HG03139 (cell line): ENCODE measurements at regions not wholly inside any gene's neighbourhood (a gene's known extent, or its start where the extent isn't known, plus 50 kb on each side); places are given as distances from the start of the nearest gene placed in this dataset.

Experiments used
- ATAC-seq: cut with Tn5 transposase; IDR thresholded peaks from one replicate; pipeline ENCODE4 v1.9.1; 2021; ENCODE audit not compliant: unreplicated experiment

DNA sequence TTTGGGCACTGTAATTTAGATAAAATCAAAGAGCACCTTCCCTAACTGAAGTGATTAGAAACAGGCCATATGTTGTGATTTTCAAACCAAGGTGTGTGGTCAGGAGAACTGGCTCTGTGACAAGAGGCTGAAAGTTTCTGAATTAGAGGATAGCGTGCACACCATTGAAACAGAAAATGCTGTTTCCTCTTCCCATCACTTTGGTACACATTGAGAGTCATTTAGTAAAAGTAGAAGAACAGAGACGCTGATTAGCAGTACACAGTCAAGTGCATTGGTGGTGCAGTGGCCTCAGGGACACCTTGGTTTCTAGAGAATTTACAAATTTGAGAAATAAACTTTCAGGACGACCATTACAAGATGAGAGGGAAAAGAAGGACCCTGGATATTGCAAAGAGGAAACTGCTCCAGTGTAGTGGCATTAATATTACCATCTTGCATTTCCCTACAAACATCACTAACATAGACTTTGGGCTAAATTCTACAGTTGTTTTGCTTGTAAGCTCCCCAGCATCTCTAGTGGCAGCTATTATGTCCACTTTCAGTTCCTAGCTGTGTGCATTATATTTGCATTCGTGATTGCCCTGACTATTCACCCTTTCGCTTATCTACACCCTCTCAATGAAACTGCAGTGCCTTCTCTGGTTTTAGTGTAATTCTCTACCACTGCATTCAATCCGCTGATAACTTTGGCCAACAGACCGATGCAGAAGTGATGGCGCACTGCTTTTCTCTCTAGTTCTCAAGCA is 728.1 kb upstream of the GRM7 start:
- ATAC-seq, result no peak

DNA sequence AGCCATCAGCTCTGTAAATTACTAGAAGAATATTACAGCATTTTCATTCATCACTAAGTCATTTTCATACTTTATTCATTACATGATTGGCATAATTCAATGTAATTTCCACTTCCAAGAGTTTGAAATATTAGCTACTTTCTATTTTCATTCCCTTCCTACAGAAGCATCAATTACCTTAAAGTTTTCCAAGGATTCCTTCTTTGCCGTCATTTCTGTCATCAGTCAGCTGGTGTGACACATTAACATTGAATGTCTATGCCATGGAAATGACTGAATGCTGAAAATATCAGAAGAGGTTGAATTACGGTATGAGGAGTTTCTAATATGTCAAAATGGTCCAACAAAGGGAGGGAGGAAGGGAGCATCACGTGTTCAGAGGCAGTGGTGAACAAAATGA is 718.2 kb upstream of the GRM7 start:
- no peak for ATAC-seq

DNA sequence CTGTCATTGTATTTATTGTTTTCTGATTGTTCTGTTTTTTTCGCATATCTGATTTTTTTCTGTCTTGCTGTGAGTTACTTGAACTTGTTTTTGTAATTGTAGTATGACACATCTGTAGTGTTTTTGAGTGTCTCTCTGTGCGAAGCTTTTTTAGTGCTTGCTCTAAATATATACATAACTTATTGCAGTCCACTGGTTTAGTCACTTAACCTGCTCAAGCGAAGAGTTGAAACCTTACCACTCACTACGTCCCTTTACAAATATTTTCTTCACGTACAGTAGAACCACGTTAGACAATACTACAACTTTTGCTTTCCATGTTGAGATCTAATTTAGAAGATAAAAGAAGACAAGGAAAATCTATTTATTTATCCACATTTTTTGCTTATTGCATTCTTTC is 713.0 kb upstream of the GRM7 start:
- ATAC-seq, result no peak

DNA sequence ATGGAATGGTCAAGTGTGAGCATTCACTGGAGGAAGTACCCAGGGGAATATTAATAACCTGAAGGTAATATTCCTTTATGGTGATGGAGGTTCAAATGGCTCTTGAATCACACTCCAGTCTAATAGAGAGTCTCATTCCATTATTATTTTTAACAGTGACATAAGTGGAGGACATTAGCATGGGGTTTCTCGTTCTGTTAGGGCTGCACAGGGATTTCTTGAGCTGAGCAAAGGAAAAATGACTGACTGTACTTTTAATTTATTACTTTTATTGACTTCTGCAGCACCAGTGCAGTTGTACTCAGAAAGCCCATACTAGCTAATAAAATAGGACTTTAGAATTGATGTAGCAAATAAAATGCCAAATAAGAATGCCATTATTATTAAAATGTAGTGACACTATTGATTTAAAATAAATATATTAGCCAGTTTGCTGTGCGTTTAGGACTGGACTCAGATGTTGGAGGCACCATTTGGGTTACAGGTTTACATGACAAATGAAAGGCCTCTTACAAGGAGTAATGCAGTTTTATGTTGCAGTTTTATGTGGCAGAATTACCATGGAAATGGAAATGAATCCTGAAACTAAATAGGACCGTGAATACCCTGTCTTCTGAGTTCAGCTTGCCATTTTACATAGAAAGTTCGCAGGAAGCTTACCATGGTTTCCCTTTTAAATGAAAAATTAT is 705.1 kb upstream of the GRM7 start:
- ATAC-seq, result no peak

DNA sequence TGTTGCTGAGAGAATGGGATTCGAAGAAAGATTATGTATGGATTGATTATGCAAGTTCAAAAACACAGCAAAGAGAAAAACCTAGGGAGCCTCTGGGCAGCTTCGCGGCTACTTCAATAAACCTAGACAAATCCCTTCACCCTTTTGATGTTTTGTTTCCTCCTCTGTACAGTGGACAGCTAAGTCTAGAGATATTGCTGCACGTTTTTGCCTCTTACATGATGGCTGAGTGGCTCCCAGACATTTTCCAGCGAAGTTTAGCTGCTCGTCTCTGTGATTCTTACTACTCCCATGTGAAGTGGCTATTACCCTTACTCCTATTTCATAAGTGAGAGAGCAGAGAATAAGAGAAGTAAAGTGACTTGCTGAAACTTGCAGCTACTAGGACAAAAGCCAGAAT is 695.0 kb upstream of the GRM7 start:
- ATAC-seq, result no peak

DNA sequence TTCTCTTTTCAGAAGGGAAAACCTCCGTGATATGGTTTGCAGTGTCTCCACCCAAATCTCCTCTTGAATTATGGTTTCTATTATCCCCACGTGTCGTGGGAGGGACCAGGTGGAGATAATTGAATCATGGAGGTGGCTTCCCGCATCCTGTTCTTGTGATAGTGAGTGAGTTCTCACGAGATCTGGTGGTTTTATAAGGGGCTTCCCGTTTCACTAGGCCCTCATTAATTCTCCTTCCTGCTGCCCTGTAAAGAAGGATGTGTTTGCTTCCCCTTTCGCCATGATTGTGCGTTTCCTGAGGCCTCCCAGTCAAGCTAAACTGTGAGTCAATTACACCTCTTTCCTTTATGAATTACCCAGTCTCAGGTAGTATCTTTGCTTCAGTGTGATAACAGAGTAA is 692.7 kb upstream of the GRM7 start:
- no peak for ATAC-seq

DNA sequence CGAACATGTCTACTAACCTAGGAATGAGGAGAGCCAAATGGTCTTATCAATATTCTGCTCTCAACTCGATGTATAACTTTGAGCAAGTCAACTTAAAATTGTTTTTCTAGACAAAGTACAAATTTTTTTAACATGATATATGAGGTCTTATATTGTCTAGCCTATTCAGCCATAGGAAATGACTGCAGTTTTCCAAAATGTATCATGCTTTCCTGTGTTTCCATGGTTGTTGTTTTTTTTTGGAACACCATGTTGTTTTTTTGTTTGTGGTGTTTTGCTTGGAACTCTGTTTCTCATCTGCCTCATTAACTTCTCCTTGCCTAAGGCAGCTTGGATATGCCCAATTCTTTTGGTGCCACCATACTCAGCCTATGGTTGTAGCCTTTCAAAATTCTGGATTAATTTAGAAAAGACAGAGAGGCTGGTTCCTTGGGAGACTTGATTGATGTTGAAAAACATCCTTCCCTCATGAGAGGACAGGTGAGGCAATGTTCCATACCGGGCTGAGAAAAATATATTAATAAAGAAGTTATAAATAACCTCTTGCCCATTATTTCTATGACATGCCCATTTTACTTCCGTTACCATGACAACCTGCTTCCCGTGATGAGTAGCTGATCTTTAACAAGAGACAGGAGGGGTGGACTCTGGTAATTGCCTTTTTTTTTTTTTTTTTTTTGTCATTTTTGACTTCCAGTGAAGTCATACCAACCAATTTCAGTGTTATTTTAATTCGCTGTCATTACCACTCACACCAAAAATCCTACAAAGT is 687.9 kb upstream of the GRM7 start:
- ATAC-seq, result no peak

DNA sequence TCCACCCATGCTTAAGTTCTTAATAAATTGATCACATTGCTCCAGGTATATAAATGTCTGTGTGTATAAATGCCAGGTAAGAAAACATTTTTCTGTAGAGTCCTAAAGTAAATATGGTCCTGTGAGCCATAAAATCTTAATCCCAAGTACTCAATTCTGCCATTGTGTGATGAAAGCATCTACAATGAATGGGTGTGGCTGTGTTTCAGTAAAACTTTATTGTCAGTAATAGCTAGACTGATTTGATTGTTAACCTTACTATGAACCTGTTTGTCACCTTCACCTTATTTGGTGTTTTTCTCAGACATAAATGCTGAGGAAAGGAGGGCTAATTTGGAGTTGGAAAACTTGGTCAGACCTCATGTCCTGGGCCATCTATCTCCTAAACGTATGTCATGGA is 683.5 kb upstream of the GRM7 start:
- no peak for ATAC-seq

DNA sequence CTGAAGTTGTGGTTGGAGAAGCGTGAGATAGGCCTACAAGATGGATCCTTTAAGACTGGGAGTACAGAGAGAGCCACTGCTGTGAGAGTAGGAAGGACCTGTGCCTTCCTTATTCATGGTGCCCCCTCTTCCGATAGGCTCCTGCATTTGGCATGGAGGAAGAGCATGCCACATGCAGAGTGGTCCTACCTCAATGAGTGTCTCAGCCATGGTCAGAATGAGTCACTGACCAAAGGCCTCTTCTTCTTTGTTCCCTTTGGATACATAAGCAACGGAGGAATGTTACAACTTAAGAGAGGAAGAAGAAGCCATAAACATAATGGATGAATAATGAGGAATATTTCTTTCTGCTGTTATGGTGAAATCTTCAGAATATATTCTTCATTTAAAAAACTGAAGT is 681.2 kb upstream of the GRM7 start:
- ATAC-seq, result no peak

DNA sequence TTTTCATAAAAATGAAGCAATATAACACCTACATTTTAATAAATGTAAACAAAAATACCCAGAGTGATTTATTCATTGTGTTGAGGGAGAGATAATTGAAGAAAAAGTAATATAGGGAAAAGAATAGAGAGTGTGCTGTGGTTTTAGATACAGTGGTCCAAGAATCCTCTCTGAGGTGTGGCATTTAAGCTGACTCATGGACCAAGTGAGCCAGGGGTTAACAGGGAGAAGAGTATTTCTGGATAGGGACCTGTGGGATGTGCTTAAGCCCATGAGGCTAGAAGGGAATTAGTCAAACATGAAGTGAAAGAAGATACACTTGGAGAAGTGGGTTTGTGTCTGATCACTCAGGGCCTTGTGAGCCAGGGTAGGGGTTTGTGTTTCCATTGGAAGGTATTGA is 680.7 kb upstream of the GRM7 start:
- ATAC-seq, result no peak

DNA sequence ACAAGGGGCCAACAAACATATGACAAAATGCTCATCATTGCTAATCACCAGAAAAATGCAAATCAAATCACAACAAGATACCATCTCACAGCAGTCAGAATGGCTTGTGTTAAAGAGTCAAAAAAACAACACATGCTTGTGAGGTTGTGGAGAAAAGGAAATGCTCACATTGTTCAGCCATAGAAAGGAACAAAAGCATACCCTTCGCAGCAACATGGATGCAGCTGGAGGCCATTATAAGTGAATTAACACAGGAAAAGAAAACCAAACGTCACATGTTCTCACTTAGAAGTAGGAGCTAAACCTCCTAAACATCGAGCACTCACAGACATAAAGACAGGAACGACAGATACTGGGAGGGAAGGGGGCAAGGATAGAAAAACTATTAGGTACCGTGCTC is 678.4 kb upstream of the GRM7 start:
- no peak for ATAC-seq

DNA sequence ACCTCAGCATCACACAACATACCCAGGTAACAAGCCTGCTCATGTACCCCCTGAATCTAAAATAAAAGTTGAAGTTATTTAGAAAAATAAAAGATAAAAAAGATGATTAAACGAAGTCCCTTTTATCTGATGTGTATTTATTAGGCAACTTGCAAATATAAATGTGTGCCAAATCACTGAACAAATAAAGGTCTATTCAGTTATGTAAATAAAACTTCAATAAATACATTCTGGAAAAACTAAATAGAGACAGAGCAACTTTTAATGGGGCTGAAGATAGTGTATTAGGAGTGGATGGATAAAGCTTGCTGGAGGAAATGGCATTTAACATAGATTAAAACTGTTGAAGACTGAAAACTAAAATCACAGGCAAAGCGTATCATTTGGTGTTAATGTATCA is 678.0 kb upstream of the GRM7 start:
- ATAC-seq, result no peak

DNA sequence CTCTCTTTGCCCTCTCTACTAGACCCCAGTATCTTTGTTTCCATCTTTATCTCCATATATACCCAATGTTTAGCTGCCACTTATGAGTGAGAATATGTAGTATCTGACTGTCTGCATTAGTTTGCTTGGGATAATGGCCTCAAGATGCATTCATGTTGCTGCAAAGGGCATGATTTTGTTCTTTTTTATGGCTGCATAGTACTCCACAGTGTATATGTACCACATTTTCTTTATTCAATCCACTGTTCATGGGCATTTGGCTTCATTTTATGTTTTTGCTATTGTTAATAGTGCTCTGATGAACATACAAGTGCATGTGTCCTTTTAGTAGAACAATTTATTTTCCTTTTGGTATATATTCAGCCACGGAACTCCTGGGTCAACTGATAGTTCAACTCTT is 671.5 kb upstream of the GRM7 start:
- ATAC-seq, result no peak

DNA sequence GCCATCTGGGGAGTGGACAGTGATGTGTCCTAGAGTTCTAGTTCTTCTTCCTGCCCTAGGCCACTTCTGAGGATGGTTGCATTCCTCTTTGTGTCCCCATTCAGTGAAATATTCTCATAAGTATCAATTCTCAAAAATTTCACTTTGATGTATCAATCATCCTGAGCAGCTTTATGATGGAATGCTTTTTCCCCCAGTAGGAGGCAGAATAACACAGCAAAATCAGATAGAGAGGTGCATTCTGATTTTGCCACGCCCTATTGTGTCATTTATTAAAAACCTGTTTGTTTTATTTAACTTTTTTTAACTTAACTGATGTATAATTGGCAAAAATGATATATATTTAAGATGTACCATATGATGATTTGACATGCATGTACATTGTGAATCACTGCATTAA is 656.0 kb upstream of the GRM7 start:
- ATAC-seq, result no peak

DNA sequence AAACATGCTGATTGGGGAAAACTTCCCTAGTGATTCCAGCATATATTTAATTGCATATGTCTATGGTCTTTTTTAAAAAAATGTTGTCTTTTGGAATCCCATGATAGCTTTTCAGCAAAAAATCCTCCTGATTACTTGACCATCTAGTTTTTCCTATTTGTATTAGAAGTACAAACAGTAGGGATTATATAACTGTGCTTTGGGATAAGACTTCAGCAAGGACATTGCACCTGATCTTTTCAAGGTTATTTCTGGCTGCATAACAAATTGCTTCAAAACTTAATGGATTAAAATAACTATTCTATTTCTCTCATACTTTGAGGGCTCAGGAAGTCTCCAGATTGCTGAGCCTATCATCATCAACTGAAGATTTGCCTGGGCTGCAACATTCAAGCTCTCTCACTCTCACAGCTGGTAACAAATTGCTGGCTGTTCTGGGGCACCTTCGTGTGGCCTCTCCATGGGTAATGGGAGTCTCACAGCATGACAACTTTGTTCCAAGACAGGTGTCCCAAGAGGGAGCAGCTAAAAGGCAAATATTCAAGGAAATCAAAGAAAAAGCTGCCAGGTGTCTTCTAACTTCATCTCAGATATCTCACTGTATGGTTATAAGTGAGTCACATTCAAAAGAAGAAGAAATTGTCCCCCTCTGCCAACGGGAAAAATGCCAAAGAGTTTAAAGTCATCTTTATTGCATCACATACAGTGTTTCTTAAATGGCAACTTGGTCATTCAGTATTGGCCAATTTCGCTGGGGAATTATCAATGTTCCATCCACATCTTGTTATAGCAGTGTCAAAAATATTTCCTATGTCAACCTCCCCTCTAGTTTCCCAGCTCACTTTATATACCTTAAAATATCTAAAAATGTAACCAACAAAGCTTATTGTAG is 644.5 kb upstream of the GRM7 start:
- ATAC-seq, result no peak

DNA sequence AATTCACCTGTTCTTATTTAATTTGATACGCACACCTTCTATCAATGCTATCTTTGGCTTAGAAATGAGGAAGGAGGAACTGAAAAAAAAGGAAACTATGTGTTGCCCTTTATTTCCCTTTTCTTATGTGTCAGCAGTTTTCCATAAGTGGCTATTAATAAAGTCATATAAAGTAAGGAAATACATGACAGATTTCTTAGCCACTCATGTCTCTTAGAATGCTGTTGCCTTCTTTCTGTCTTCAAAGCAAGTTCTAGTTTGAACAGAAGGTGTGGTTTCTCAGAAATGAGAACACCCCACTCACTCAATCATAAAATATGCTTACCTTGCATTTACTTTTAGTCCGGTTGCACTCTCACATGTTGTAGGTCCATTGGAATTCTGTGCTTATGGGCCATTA is 640.5 kb upstream of the GRM7 start:
- ATAC-seq, result no peak

DNA sequence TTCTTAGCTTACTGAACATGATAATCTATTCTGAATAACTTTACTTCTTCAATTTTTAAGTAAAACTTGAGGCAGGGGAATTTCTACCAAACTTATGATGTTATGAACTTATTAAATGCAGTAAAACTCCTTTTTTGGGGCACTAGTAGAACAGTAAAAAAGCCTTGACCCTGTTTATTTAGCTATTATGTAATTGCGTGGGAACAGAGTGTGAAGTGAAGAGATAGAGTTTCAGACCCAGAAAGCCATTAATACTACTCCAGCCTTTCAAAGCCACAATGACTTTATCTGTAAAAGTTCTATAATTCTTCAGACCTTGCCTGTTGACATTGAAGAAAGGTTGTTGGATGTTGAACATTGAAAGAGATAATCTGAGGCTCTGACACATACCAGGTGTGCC is 638.8 kb upstream of the GRM7 start:
- no peak for ATAC-seq

DNA sequence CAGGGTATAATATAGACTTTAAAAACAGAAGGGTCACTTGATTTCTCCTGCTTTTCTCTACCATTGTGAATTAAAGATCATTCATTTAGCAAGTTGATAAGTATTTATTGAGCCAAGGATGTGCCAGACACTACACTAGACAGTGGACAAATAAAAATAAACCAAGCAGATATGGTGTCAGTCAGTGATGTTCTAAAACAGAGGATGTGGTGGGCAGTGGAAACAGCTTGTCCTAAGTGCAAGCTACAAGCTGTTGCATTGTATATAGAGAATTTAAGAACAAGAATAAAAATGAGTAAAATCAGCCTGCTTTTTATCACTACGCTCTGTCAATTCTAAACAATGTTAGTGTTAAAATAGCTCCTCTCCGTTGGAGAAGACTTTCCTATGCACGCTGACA is 637.3 kb upstream of the GRM7 start:
- no peak for ATAC-seq

DNA sequence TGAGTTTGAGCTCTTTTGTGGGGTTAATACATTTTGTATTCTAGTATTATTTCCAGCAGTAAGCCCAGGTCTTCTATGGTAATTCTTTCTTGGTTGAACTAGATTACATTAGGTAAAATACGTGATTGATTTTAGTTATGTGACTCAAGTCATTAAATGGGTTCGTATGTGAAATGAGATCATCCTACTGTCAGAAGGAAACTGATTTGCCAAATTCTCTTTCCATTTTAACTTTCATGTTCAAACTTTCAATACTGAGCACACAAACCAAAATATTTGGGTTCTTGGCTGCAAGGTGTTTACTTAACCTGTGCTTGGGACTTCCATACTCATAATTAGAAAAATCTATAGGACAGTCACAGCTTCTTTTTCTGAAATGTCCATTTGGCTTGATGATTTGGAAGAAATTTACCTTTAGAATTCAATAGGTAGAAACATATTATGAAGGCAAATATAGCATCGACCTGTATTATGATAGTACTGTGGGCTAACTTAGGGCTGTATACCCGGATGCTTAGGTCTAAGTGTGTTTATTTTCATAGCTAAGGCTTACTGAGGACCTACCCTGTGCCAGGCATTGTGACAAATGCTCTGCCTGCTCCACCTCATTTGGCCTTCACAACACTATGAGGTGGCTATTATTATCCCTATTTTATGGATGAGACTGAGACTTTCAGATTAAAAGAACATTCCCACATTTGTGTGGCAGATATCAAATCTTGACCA is 631.8 kb upstream of the GRM7 start:
- ATAC-seq, result no peak

DNA sequence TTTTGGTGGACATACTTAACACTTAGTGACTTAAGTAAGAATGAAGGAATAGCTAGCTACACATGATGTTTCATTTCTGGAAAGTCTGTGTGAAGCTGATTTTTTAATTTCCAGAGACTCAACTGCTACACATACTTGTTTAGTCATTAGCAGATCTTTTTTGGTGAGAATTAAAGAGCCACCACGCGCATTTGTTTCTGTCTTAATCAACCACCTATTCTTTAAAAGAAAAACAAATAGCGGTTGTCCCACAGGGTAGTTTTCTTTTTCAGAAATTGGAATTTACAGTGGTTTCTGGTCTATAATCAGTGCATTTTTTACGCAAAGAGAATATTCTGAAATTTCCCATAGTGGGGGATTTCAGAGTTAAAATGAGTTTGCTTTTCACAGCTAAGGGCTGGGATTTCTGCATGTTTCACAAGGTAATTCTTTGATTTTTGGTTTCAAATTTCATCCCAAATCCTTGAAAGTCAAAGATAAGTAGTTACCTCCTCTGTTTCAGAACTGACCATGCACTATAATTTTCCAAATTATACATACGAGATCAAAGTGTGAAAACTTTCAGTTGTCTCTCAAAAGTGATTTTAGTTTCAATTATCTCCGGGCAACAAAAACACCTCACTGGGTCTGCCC is 631.0 kb upstream of the GRM7 start:
- no peak for ATAC-seq
